HCT116 (cell line): ENCODE measurements at regions not wholly inside any gene's neighbourhood (a gene's known extent, or its start where the extent isn't known, plus 50 kb on each side); places are given as distances from the start of the nearest gene placed in this dataset.

Source experiments
- ATAC-seq: fragments of 200-7000 bp; cut with Tn5 transposase; 2 replicates; pipeline ENCODE4 v1.9.1; 2020; ENCODE audit warnings: mild to moderate bottlenecking, moderate library complexity
- BruUV-seq: library from RNA; stranded (reverse); fragments of 400-500 nt; replicated peaks from 2 replicates; lab custom pipeline; 2021; lab: Mats Ljungman, UMichigan
- CTCF ChIA-PET: fragments of 300-600 bp; sonication (Branson Sonifier 250); formaldehyde crosslinking; loops from one replicate; lab custom pipeline; 2021; ENCODE audit warnings: antibody characterized with exemption; lab: Charles Lee
- POLR2A ChIA-PET: fragments of 300-600, 350-600 bp; sonication (Branson Sonifier 250); formaldehyde crosslinking; loops from one replicate; lab custom pipeline; 2021; ENCODE audit warnings: antibody characterized with exemption; lab: Charles Lee
- RAD21 ChIA-PET, 2 experiments: fragments of 300-600 bp; sonication (Branson Sonifier 250); formaldehyde crosslinking; loops; one replicate each; lab custom pipeline; 2023; ENCODE audit warnings: low total read pairs in 2 of 2; ENCODE audit not compliant: uncharacterized antibody in 2 of 2, unreplicated experiment in 2 of 2, low non-redundant PET in 1 of 2; lab: Charles Lee
- DNase-seq: peaks from one replicate; pipeline ENCODE4 v3.0.0-alpha.2; 2010; ENCODE audit warnings: low read depth, low spot score
- H2AFZ ChIP-seq: fragments of 200-600 bp; shearing (Covaris generic), sonication (generic); 2 replicates; pipeline ENCODE4 v1.6.1; 2017; ENCODE audit warnings: low read depth, mixed run types, mixed read lengths, antibody characterized with exemption, low read length; ENCODE audit not compliant: poor library complexity, severe bottlenecking
- H3K27ac ChIP-seq: 2 replicates; pipeline ENCODE4 v1.5.1; 2012; ENCODE audit warnings: low read depth, low read length
- H3K27me3 ChIP-seq: fragments of 200-600 bp; sonication (generic); 2 replicates; pipeline ENCODE4 v1.6.1; 2016; ENCODE audit warnings: mixed run types, low read length, mixed read lengths; ENCODE audit not compliant: insufficient read depth
- H3K36me3 ChIP-seq, 2 experiments: fragments of 200-500 bp in 1 of 2; fragments of 200-600 bp in 1 of 2; sonication (Bioruptor generic) in 1 of 2; sonication (generic) in 1 of 2; 2 replicates each; pipeline versions ENCODE4 v1.5.1 to v1.6.1; 2014 to 2016; ENCODE audit warnings: low read length in 2 of 2, inconsistent platforms in 1 of 2, mixed read lengths in 1 of 2, mixed run types in 1 of 2; ENCODE audit not compliant: insufficient read depth in 2 of 2, control insufficient read depth in 1 of 2
- H3K4me1 ChIP-seq, 2 experiments: fragments of 200-600 bp in 1 of 2; sonication (generic) in 1 of 2; 2 replicates each; pipeline versions ENCODE4 v1.5.1 to v1.6.1; 2012 to 2017; ENCODE audit warnings: low read length in 2 of 2, inconsistent platforms in 1 of 2, mild to moderate bottlenecking in 1 of 2, mixed read lengths in 1 of 2, mixed run types in 1 of 2, moderate library complexity in 1 of 2; ENCODE audit not compliant: insufficient read depth in 2 of 2, control insufficient read depth in 1 of 2
- H3K4me2 ChIP-seq: fragments of 200-600 bp; sonication (generic); 2 replicates; pipeline ENCODE4 v1.6.1; 2017; ENCODE audit warnings: mixed run types, low read length, mixed read lengths
- H3K4me3 ChIP-seq, 2 experiments: fragments of 200-600 bp in 1 of 2; sonication (generic) in 1 of 2; replicated peaks in 1 of 2; 2 replicates each; pipeline ENCODE4 v1.5.1; 2011 to 2016; ENCODE audit warnings: low read length in 2 of 2, control low read depth in 1 of 2, low read depth in 1 of 2, mild to moderate bottlenecking in 1 of 2, mixed read lengths in 1 of 2, mixed run types in 1 of 2
- H3K79me2 ChIP-seq: fragments of 200-600 bp; sonication (generic); 2 replicates; pipeline ENCODE4 v1.6.1; 2017; ENCODE audit warnings: mild to moderate bottlenecking, mixed run types, low read length, moderate library complexity, mixed read lengths; ENCODE audit not compliant: insufficient read depth
- H3K9ac ChIP-seq: fragments of 200-600 bp; sonication (generic); 2 replicates; pipeline ENCODE4 v1.6.1; 2016; ENCODE audit warnings: low read length, mixed read lengths
- H3K9me2 ChIP-seq: fragments of 200-600 bp; sonication (generic), shearing (Covaris generic); 2 replicates; pipeline ENCODE4 v1.6.1; 2017; ENCODE audit warnings: mixed run types, mild to moderate bottlenecking, moderate library complexity; ENCODE audit not compliant: insufficient read depth
- H3K9me3 ChIP-seq, 2 experiments: fragments of 200-500 bp in 1 of 2; fragments of 200-600 bp in 1 of 2; sonication (Bioruptor generic) in 1 of 2; sonication (generic) in 1 of 2; 2 replicates each; pipeline ENCODE4 v1.6.1; 2014 to 2017; ENCODE audit warnings: low read length in 2 of 2, mixed read lengths in 2 of 2, inconsistent platforms in 1 of 2, low read depth in 1 of 2, mild to moderate bottlenecking in 1 of 2, mixed run types in 1 of 2, moderate library complexity in 1 of 2; ENCODE audit not compliant: control insufficient read depth in 1 of 2, insufficient read depth in 1 of 2
- H4K20me1 ChIP-seq: fragments of 200-600 bp; sonication (generic), shearing (Covaris generic); 2 replicates; pipeline ENCODE4 v1.6.1; 2017; ENCODE audit warnings: mixed run types, mild to moderate bottlenecking, moderate library complexity; ENCODE audit not compliant: insufficient read depth
- CBX3 ChIP-seq: IDR thresholded peaks from 2 replicates; pipeline ENCODE4 v1.6.1; 2012; ENCODE audit warnings: low read depth
- EGR1 ChIP-seq: IDR thresholded peaks from 2 replicates; pipeline ENCODE4 v1.6.1; 2012; ENCODE audit warnings: low read depth
- ELF1 ChIP-seq: IDR thresholded peaks from 2 replicates; pipeline ENCODE4 v1.6.1; 2012; ENCODE audit warnings: low read depth, borderline replicate concordance
- EZH2 ChIP-seq: fragments of 200-600 bp; sonication (generic); IDR thresholded peaks from 2 replicates; pipeline ENCODE4 v1.6.1; 2017; ENCODE audit warnings: antibody characterized with exemption, mixed run types
- JUND ChIP-seq: IDR thresholded peaks from 2 replicates; pipeline ENCODE4 v1.6.1; 2012
- POLR2A ChIP-seq: IDR thresholded peaks from 2 replicates; pipeline ENCODE4 v1.7.0; 2011; ENCODE audit warnings: borderline replicate concordance; ENCODE audit not compliant: insufficient read depth, insufficient read length; ENCODE audit errors: extremely low read depth
- POLR2AphosphoS5 ChIP-seq: IDR thresholded peaks from 2 replicates; pipeline ENCODE4 v1.6.1; 2011; ENCODE audit warnings: mild to moderate bottlenecking, low read depth, low read length, moderate library complexity
- RAD21 ChIP-seq: IDR thresholded peaks from 2 replicates; pipeline ENCODE4 v1.6.1; 2012; ENCODE audit warnings: low read depth, mild to moderate bottlenecking
- SIN3A ChIP-seq: IDR thresholded peaks from 2 replicates; pipeline ENCODE4 v1.6.1; 2012; ENCODE audit warnings: low read depth
- SP1 ChIP-seq: IDR thresholded peaks from 2 replicates; pipeline ENCODE4 v1.6.1; 2012; ENCODE audit warnings: low read depth
- TCF7L2 ChIP-seq: IDR thresholded peaks from 2 replicates; pipeline ENCODE4 v1.7.0; 2011; ENCODE audit warnings: borderline replicate concordance, inconsistent platforms; ENCODE audit not compliant: insufficient read depth, insufficient read length; ENCODE audit errors: extremely low read depth
- YY1 ChIP-seq: IDR thresholded peaks from 2 replicates; pipeline ENCODE4 v1.6.1; 2011; ENCODE audit warnings: low read length, low read depth, moderate library complexity, mild to moderate bottlenecking; ENCODE audit not compliant: insufficient replicate concordance; ENCODE audit errors: extremely low read depth
- ZFX ChIP-seq: fragments of 450-650 bp; IDR thresholded peaks from 2 replicates; pipeline ENCODE4 v1.6.1; 2017
- ZNF274 ChIP-seq: fragments of 200-500 bp; sonication (Bioruptor generic); IDR thresholded peaks from 2 replicates; pipeline ENCODE4 v1.6.1; 2014; ENCODE audit warnings: mild to moderate bottlenecking, low read depth, low read length, inconsistent platforms
- intact Hi-C: fragments of 100-400 bp; cut with micrococcal nuclease; formaldehyde crosslinking; loops from 2 replicates; pipeline ENCODE4 v1.10.0; 2022
- TF ChIP-seq, protein P1 (sequence below): IDR thresholded peaks from 2 replicates; pipeline ENCODE4 v1.6.1; 2012; ENCODE audit warnings: low read depth
- TF ChIP-seq, protein P2 (sequence below): IDR thresholded peaks from 2 replicates; pipeline ENCODE4 v1.6.1; 2011; ENCODE audit warnings: mild to moderate bottlenecking, low read length, moderate library complexity; ENCODE audit not compliant: insufficient replicate concordance; ENCODE audit errors: extremely low read depth
- TF ChIP-seq, protein P3 (sequence below): IDR thresholded peaks from 2 replicates; pipeline ENCODE4 v1.6.1; 2012
- TF ChIP-seq, protein P4 (sequence below): IDR thresholded peaks from 2 replicates; pipeline ENCODE4 v1.6.1; 2012
- TF ChIP-seq, protein P5 (sequence below), 3 experiments: fragments of 200-600 bp in 1 of 3; sonication (generic) in 1 of 3; IDR thresholded peaks in 2 of 3; conservative IDR thresholded peaks in 1 of 3; 2 replicates each; pipeline ENCODE4 v1.5.1; 2012 to 2017; ENCODE audit warnings: low read depth in 2 of 3, low read length in 2 of 3, antibody characterized with exemption in 1 of 3, borderline replicate concordance in 1 of 3, control low read depth in 1 of 3, mild to moderate bottlenecking in 1 of 3, mixed read lengths in 1 of 3, mixed run types in 1 of 3, moderate library complexity in 1 of 3; ENCODE audit not compliant: insufficient read depth in 1 of 3

DNA sequence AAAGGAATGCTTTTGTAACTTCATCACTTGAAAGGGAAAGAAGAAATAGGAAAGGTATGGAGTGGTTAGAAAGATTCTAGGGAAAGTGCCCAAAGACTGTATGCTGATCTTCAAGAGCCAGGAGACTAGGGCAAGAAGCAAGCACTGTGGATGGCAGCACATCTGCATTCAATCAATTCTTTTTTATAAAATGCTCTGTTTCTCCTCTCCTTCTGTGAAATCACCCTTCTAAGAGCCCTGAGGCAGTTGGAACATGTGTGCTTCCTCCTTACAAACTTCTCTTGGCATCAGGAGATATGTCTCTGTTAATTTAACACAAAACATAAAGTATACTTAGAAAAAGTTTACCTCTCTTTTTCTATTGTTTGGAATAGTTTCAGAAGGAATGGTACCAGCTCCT is 1162.2 kb upstream of the GJE1 start:
- Histone ChIP-seq H2AFZ (no peak overlapping the region), H3K4me1 (no peaks in the 10 kb centered on the region), H3K79me2 (no peaks in the 10 kb centered on the region), H3K27ac (no peak overlapping the region), H3K4me2 (no peak overlapping the region), H3K27me3 (no peaks in the 10 kb centered on the region), H3K36me3 (no peaks in the 10 kb centered on the region), H3K9ac (no peak overlapping the region), H3K9me2 (no peaks in the 10 kb centered on the region), H3K4me3 (no peak overlapping the region), H3K9me3 (no peaks in the 10 kb centered on the region), H4K20me1 (no peaks in the 10 kb centered on the region)
- intact Hi-C loops = no loop called here
- ChIA-PET RAD21 (no interaction called here), POLR2A (no interaction called here), CTCF (no interaction called here)
- no TSS peak for BruUV-seq
- DNase-seq (no peak), ATAC-seq (no peak)
- TF ChIP-seq JUND (no peak), RAD21 (no peak), SIN3A (no peak), ZNF274 (no peak), EGR1 (no peak), ZFX (no peak), POLR2A (no peak), YY1 (no peak), CBX3 (no peak), EZH2 (no peak), TCF7L2 (no peak), SP1 (no peak), POLR2AphosphoS5 (no peak), ELF1 (no peak)
- TF ChIP-seq, protein P1, sequence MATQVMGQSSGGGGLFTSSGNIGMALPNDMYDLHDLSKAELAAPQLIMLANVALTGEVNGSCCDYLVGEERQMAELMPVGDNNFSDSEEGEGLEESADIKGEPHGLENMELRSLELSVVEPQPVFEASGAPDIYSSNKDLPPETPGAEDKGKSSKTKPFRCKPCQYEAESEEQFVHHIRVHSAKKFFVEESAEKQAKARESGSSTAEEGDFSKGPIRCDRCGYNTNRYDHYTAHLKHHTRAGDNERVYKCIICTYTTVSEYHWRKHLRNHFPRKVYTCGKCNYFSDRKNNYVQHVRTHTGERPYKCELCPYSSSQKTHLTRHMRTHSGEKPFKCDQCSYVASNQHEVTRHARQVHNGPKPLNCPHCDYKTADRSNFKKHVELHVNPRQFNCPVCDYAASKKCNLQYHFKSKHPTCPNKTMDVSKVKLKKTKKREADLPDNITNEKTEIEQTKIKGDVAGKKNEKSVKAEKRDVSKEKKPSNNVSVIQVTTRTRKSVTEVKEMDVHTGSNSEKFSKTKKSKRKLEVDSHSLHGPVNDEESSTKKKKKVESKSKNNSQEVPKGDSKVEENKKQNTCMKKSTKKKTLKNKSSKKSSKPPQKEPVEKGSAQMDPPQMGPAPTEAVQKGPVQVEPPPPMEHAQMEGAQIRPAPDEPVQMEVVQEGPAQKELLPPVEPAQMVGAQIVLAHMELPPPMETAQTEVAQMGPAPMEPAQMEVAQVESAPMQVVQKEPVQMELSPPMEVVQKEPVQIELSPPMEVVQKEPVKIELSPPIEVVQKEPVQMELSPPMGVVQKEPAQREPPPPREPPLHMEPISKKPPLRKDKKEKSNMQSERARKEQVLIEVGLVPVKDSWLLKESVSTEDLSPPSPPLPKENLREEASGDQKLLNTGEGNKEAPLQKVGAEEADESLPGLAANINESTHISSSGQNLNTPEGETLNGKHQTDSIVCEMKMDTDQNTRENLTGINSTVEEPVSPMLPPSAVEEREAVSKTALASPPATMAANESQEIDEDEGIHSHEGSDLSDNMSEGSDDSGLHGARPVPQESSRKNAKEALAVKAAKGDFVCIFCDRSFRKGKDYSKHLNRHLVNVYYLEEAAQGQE = no peak
- TF ChIP-seq, protein P2, sequence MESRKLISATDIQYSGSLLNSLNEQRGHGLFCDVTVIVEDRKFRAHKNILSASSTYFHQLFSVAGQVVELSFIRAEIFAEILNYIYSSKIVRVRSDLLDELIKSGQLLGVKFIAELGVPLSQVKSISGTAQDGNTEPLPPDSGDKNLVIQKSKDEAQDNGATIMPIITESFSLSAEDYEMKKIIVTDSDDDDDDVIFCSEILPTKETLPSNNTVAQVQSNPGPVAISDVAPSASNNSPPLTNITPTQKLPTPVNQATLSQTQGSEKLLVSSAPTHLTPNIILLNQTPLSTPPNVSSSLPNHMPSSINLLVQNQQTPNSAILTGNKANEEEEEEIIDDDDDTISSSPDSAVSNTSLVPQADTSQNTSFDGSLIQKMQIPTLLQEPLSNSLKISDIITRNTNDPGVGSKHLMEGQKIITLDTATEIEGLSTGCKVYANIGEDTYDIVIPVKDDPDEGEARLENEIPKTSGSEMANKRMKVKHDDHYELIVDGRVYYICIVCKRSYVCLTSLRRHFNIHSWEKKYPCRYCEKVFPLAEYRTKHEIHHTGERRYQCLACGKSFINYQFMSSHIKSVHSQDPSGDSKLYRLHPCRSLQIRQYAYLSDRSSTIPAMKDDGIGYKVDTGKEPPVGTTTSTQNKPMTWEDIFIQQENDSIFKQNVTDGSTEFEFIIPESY = no peak
- TF ChIP-seq, protein P3, sequence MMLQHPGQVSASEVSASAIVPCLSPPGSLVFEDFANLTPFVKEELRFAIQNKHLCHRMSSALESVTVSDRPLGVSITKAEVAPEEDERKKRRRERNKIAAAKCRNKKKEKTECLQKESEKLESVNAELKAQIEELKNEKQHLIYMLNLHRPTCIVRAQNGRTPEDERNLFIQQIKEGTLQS = no peak
- TF ChIP-seq, protein P4, sequence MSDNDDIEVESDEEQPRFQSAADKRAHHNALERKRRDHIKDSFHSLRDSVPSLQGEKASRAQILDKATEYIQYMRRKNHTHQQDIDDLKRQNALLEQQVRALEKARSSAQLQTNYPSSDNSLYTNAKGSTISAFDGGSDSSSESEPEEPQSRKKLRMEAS = no peak
- TF ChIP-seq, protein P5, sequence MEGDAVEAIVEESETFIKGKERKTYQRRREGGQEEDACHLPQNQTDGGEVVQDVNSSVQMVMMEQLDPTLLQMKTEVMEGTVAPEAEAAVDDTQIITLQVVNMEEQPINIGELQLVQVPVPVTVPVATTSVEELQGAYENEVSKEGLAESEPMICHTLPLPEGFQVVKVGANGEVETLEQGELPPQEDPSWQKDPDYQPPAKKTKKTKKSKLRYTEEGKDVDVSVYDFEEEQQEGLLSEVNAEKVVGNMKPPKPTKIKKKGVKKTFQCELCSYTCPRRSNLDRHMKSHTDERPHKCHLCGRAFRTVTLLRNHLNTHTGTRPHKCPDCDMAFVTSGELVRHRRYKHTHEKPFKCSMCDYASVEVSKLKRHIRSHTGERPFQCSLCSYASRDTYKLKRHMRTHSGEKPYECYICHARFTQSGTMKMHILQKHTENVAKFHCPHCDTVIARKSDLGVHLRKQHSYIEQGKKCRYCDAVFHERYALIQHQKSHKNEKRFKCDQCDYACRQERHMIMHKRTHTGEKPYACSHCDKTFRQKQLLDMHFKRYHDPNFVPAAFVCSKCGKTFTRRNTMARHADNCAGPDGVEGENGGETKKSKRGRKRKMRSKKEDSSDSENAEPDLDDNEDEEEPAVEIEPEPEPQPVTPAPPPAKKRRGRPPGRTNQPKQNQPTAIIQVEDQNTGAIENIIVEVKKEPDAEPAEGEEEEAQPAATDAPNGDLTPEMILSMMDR (IDR thresholded peaks at IDR 0.05 in 2 of 3, conservative IDR thresholded peaks at IDR 0.05 in 1 of 3; ENCODE audit: borderline replicate concordance in 1 of 3, insufficient read depth in 1 of 3, low read depth in 2 of 3, low read length in 2 of 3) = no peak
